ENCODE measurements at regions not wholly inside any gene's neighbourhood (a gene's known extent, or its start where the extent isn't known, plus 50 kb on each side); places are given as distances from the start of the nearest gene placed in this dataset.
"Not testable (repeated sequence)": the region's sequence is repeated elsewhere in the genome, so short reads cannot be mapped to it uniquely, and the experiment has no call there.

DNA sequence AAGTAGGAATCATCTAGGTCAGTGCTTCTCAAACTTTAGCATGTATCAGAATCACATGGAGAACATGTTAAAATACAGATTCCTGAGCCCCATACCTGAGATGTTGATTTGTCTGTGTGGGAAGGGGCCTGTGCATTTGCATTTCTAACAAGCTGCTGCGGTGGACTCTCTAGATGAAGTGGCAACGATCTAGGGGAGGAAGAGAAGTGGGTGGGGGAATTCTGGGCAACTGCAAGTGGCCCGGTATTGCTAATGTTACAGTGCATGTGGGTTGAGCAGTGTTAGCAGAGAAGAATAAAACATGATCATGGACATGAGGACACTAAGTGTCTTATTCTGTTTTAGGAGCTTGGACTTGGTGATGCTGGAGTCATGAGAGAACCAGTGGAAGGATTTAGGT is 329.0 kb downstream of the OLFM4 start:
- DNase-seq, result no peak

DNA sequence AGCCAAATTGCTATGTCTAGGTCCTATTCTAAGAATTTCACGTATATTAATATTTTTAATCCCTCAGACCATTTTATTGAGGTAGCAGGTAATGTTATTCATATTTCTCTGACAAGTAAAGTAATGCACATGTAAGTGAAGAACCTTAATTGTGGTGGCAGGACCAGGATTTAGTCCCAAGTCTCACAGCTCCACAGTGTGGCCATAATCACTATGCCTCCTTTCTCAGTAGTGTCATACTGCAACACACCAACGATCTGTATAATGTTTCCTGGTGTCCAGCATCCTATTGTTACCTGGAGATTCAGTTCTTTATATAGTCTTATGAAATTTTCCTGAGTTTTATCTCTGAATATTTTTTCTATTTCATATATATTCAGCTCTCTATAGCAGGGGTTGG is 340.3 kb downstream of the OLFM4 start:
- no peak for DNase-seq

DNA sequence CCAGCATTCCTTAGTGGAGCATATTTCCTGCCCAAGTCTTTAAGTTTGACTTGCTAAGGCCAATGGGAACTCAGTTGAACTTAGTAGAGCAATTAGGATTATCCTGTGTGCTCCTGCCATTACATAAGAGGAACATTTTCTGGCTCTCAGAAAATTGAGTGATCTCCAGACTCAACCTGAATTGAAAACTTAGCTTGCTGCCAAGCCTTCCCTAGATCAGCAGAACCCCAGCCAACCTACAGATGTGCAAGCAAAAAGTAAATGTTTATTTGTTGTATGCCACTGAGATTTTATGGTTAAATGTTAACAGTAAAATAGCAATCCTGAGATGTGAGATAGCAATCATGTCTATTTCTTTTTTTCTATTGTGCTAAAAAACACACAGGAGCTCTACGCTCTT is 350.9 kb downstream of the OLFM4 start:
- DNase-seq, result no peak

DNA sequence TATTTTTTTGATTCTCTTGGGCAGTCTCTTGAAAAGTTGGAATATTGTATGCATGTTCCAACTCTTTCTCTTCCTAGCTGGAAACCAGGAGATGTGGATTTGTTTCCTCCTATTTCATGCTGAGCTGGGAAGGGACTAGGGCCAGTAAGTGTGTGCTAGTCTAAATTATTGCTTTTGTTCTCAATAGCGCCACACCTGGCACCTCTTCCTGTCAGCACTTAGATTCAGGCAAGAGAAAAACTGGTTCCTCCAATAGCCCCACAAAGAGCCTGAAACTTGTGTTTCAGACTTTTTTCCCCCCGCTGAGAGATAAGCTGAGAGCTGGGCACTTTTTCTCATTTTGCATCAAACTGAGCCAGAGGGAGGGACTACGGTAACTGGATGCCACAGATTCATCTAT is 353.4 kb downstream of the OLFM4 start:
- DNase-seq, result no peak

DNA sequence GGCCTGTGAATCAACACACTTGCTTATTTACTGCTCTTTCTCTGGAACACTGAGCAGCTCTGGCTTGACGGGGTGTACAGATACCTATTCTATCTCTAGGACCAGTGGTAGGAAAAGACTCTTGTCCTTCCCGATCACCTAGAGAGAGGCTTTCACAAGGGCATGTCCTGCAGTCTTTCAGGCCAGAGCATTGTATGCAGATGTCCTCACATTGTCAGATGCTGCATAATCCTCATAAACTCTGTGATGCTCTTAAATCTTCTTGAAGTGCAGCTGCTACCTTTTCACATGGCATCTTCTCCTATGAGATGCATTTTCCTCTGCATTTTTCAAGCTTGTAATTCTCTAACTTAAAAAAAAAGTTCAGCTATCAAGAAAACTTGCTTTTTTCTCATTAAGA is 369.4 kb downstream of the OLFM4 start:
- no peak for DNase-seq

DNA sequence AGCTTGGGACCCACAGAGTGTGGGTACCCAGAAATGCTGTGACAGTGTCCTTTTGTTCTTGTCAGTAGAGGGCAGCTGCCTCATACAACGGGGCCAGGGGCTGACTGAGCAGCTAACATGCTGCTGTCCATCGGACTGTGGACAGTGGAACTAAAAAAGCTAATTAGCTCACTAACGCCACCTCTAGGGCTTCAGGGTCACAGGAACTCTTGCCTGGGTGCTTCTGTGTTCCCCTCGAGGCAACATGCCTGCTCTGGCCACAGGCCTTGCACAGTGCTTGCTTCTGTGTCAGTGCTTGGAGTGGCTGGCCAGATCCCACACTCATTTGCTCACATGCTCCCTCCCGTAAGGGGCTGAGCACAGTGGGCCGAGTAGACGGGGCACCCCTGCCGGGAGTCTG is 377.0 kb downstream of the OLFM4 start:
- no peak for DNase-seq

DNA sequence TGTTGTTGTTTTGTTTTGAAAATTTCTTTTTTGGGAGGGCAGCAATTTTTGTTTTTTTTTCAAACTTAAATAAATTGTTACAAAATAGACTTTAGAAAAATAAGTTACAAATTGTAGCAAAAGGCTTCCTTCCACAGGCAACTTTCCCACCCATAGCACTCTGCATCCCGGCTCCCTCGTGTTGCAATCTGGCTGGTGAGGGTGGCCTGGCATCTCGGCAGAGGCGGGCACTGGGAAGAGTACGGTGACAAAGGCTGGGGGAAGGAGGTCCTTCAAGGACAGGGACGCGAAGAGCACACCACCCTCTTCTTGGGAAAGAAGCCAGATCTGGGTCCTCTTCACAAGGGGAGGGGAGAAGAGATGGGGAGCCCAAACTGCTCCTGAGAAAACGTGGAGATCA is 379.7 kb downstream of the OLFM4 start:
- DNase-seq, result no peak

DNA sequence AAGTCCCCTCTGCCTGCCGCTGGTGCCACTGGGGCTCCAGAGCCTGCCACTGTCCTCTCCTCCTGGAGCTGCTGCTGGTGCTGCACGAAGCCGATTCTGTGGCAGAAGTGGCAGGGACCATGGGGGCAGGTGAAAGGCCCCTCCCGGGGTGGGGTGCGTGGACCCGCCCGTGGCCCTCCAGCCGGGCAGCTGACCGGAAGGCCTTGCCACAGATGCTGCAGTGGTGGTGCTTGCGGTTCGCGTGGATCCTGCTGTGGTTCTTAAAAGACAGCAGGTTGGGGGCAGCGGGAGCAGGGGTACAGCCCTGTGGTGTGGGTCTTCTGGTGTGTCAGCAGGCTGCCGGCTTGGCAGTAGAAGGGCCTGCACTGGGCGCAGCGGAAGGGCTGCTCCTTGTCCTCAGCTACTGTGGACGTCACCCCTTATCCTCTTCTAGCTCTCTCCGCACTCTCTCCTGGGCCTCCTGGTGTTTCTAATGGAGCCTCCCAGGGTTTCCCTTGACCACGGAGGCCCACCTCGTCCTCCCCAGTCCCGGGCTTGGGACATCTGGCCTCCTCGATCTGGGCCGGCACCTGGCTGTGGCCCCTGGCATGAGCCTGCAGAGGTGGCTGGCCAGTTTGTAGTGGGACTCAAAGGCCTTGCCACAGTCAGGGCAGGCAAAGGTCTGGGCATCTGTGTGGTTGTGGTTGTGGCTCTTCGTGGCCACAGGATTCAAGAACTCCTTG is 380.4 kb downstream of the OLFM4 start:
- DNase-seq, result no peak

DNA sequence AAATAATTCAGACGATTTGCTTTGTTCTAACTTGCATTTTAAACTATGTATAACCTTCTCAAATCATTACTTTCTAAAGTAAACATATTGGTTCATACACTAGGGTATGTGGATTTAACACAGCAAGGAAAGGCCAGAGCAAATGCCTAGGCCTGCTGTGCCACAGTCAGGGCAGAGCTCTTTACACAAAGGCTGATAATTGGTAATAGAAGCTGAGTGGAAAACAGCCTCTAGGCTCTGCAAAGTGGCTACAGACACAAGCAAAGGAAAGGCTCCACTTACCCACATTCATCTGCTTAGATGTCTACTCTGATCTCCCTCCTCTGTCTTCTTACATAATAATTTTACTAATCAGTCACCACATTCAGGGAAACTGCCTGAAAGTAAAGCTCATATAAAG is 382.9 kb downstream of the OLFM4 start:
- no peak for DNase-seq

DNA sequence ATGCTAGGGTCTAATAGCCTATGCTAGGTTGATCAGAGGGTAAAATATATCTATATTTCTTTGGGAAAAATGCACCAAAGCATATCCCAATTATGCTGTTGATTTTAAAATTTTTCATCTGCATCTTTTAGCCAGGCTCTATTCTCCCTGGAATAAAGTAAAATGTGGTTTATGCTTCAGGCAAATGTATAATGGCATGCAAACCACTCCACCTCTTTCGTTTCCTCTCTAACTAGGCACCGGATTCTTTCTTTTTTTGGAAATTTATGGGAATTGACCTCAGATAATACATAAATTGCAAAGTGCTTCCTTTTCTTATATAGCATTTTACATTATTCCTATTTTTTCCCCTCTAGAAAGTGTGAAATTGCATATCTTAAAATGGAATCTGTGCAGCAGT is 386.5 kb downstream of the OLFM4 start:
- DNase-seq, result no peak

DNA sequence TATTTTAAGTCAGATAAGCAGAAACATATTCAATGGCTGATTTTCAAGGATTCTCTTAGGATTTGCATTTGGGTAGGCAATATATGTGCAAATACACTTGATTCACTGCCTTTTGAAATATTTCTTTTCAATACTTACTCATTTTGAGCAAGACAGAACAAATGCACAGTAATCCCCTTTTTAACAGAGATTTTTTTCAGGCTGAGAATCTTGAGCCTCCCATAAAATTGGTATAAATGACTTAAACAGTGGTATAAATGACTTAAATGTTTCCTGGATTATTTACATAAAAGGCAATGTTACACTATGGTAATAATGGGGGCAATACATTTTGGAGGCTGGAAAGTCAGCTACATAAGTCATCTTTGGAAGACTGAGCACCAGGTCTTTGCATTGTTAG is 389.0 kb downstream of the OLFM4 start:
- no peak for DNase-seq

DNA sequence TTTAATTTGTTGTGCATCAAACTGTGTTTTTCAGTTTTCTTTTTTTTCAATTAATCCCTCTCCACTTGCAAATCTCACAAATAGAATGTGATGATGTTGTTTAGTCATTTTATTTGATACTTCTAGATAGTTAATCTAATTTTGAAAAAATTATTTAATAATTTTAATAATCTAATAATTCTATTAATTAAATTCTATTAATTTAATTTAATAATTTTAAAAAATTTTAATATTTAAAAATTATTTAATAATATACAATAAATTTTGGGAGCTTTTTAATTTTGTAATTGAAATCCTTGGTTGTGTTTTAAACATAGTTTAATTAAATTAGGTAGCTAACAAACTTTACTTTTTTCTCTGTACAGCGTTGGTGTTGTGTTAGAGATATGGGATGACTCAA is 393.8 kb downstream of the OLFM4 start:
- no peak for DNase-seq

DNA sequence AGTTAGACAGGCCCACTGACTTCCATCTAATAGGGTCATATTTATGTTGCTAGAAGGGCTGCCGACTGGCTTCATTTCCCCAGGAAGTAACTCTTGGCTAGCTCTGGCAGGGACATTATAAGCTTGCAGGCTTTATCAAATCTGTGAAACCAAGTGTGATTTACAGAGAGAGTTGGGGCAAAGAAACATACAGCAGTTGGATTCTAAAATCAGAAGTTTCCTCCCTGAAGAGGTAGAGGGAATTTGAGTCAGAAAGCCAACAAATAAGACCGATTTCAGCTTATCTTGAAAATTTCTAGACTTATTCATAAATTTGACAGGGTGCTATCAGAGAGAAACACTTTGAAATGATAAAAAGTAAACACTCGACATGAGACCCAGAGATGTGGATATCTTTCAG is 407.8 kb downstream of the OLFM4 start:
- DNase-seq, result no peak

DNA sequence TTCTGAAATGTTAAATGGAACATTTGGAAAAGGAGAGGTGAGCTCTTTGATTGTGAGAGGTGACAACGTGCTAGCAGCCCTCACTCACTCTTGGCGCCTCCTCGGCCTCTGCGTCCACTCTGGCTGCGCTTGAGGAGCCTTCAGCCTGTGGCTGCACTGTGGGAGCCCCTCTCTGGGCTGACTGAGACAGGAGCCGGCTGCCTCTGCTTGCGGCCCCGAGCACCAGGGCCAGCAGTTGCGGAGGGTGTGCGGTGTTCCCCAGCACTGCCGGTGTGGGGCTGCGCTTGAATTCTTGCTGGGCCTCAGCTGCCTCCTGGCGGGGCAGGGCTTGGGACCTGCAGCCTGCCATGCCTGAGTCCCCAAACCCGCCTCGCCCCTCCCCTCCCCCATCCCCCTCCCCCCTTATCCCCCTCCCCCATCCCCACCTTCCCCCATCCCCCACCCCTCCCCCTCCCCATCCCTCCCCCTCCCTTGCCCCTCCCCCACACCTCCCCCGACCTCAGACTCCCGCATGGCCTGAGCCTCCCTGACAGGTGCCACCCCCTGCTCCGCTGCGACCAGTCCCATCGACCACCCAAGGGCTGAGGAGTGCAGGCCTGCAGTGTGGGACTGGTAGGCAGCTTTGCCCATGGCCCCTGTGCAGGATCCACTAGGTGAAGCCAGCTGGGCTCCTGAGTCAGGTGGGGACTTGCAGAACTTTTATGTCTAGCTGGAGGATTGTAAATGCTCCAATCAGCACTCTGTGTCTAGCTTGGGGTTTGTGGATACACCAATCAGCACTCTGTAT is 411.0 kb downstream of the OLFM4 start:
- no peak for DNase-seq

DNA sequence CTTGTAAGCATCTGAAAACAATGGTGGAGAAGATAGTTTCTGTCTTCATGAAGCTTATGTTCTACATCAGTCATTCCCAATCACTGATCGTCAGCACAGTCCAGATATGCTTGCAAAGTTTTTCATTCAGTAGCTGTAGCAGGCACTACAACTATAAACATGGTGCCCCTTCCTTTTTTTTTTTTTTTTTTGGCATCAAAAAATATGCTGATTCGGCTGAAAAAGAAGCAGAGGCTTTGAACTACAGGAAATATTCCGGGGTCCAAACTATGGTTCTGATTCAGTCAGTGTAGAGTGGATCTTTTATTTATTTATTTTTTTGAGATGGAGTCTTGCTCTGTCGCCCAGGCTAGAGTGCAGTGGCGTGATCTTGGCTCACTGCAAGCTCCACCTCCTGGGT is 414.4 kb downstream of the OLFM4 start:
- DNase-seq, result no peak

DNA sequence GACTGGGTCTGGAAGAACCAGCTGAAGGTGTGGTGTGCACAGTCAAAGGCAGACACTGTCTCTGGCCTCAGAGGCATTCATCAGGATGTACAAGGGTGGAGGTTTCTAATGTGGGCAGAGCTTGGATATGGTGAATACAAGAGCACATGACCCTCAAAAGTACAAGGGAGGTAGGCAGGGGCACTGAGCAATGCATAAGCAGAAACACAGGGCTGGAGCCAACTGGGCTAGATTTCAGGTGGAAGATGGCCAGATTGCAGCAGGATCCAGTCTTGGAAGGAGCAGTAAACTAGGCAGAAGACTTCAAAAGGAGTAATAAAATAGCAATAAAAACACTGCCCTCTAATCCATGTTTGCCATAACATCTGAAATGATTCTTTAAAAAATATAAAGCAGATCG is 417.1 kb downstream of the OLFM4 start:
- peak in 8 of 56 donors; percentile 0 to 17 (median 4) for DNase-seq

DNA sequence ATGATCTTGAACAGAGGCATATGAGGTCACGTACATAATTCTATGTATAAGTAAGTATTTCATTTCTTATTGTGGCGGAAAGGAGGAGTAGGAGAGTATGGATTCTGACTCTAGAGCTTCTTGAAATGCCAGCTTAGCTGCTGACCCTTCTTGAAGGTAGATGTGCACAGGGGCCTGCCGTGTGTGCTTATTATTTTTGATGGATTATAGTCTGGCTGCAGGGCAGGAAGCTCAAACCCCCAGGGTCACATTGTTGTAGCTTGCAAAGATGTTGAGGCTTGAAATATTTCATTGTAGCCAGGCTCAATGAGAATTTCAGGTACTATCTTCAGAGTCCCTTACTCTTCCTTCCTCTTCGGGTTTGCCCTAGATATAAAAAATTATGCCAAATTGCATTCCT is 418.8 kb downstream of the OLFM4 start:
- no peak for DNase-seq

DNA sequence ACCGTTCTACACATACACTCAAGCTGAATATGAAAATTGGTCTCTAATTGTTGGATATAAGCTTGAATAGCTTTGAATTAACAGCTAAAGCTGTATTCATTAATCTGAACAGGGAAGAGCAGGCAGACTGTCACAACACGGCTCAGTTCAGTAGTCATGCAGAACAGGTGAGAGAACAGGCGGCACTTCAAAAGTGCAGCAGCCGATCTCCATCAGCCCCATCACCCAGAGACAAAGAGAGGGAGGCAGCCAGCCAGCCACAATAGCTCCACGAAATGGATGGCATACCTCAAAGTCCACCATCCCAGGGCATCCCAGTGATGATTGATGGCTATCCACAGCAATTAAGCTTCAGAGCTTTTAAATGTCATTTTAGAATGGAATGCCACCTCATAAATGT is 419.2 kb downstream of the OLFM4 start:
- DNase-seq, result no peak

DNA sequence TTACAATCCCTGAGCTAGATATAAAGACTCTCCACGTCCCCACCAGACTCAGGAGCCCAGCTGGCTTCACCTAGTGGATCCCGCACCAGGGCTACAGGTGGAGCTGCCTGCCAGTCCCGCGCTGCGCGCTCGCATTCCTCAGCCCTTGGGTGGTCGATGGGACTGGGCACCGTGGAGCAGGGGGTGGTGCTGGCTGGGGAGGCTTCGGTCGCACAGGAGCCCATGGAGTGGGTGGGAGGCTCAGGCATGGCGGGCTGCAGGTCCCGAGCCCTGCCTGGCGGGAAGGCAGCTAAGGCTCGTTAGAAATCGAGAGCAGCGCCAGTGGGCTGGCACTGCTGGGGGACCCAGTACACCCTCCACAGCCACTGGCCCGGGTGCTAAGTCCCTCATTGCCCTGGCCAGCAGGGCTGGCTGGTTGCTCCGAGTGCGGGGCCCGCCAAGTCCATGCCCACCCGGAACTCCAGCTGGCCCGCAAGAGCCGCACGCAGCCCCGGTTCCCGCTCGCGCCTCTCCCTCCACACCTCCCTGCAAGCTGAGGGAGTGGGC is 423.7 kb downstream of the OLFM4 start:
- not testable (repeated sequence) for DNase-seq

DNA sequence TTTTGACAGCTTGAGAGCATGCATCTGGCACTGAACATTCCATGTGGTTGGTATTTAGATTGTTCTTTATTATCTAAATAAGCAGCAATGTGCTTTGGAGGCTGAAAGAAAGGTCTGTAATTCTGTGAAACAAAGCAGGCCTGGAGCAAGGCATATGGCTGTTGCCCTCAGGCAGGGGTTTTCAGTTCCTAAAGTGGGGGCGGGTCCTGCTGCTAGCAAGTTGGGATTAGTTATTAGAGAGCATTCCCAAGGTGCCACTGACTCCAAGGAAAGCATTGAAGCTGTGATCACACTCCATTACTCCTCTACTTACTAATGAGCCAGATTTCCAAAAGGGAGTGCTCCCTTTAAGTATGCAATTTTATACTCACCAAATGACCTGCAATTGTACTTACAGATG is 432.2 kb downstream of the OLFM4 start:
- DNase-seq, result no peak

DNA sequence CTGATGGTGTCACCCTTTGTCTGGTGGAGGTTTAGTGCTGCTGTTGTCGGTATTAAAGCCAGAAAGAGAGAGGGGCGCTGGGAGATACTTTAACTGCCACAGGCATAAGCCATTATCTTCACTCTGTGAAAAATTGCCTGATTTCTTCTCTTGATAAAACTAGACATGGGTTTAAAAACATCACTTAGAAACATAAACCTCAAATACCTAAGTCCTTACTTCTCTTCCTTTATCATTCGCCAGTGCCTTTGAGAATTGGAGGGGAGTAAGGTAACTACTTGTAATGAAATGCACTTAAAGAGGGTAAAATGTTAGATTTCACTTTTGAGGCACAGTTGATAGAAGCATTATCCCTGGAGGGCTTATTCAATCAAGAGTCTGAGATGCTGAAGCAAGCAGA is 434.5 kb downstream of the OLFM4 start:
- no peak for DNase-seq

DNA sequence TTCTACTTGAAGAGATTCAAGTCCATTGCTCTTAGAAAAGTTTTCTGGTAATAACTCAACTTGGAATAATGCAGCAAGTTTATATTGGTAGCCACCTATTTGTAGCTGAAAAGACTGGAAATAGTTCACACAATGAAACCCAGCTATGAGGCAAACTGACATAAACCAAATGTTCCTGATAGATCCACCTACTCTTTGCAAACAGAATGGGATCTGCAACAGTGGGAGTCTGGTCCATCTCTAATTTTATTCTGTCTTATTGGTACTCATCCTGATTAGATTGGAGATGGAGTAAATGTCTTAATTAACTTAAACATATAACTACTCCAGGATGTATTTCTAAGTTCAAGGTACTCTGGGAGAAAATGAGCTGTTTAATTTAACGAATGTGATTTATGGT is 438.0 kb downstream of the OLFM4 start:
- no peak for DNase-seq

DNA sequence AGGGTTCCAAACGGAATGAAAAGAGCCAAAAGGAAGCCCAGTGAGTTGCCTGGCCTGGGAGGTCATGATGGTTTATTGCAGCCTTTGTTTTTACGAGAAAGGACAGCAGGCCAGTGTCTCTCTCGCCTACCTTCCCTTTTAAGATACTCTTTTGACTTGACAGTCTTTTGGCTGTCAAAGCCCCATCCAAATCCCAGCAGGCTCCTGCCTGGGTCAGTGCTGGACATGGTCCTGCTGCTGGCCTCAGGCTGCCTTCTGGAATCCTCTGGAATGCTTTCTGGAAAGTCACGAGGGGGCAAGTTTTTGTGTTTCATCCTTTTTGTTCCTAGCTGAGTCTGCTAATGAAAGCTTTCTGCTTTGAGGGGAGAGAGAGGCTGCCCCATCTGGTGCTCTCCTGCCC is 444.8 kb downstream of the OLFM4 start:
- DNase-seq, result no peak
